Coronary artery (tissue), 2 donors: ENCODE measurements at regions not wholly inside any gene's neighbourhood (a gene's known extent, or its start where the extent isn't known, plus 50 kb on each side); places are given as distances from the start of the nearest gene placed in this dataset.

ENCODE experiments used
- DNase-seq: peaks from one replicate; pipeline ENCODE4 v3.0.0-alpha.2; 2017; ENCODE audit warnings: low spot score
- H3K27ac ChIP-seq, 2 donors: fragments of 200-600 bp; sonication (generic); one replicate each; pipeline ENCODE4 v1.5.1; 2016 to 2019
- H3K4me3 ChIP-seq: fragments of 200-600 bp; sonication (generic); 2 replicates; pipeline ENCODE4 v1.5.1; 2016; ENCODE audit warnings: mild to moderate bottlenecking, moderate library complexity
- CTCF ChIP-seq: fragments of 200-600 bp; sonication (generic); IDR thresholded peaks from one replicate; pipeline ENCODE4 v1.5.1; 2019; ENCODE audit warnings: antibody characterized with exemption

GRCh38 chr20:3297079-3297378 lies 58.0 kb upstream of the SLC4A11 start:
- H3K4me3 ChIP-seq, result no peak overlapping the region
- no peak for DNase-seq
- no peak overlapping the region for H3K27ac ChIP-seq
- TF ChIP-seq CTCF, result no peak

GRCh38 chr20:3296261-3297078 lies 57.5 kb upstream of the SLC4A11 start:
- no peak overlapping the region for H3K27ac ChIP-seq
- H3K4me3 ChIP-seq, result no peak overlapping the region
- no peak for TF ChIP-seq CTCF
- no peak for DNase-seq
